ENCODE measurements at regions not wholly inside any gene's neighbourhood (a gene's known extent, or its start where the extent isn't known, plus 50 kb on each side); places are given as distances from the start of the nearest gene placed in this dataset.

- H3K9ac ChIP-seq (ENCODE audit: low read length) = no peak overlapping the region
Observed at GRCh38 chr20:19864130-19864529, 106.1 kb downstream of the RIN2 start.

GRCh38 chr20:19866070-19866469 lies 108.0 kb downstream of the RIN2 start:
- Histone ChIP-seq H4K8ac (ENCODE audit: low read depth, low read length) (no peak overlapping the region), H4K5ac (ENCODE audit: low read length) (no peak overlapping the region), H3K23ac (ENCODE audit: low read length) (no peak overlapping the region), H3K18ac (ENCODE audit: low read length) (no peak overlapping the region), H3K36me3 (ENCODE audit: control insufficient read depth, insufficient read depth, low read length) (no peaks in the 10 kb centered on the region), H3K56ac (ENCODE audit: low read length) (no peak overlapping the region), H3K4me3 (ENCODE audit: low read length) (no peak overlapping the region), H3K4me1 (ENCODE audit: control insufficient read depth, low read depth, low read length) (no peaks in the 10 kb centered on the region), H3K27ac (ENCODE audit: low read depth, low read length) (no peak overlapping the region), H3K79me2 (ENCODE audit: control insufficient read depth, insufficient read depth, low read length) (no peaks in the 10 kb centered on the region), H3K27me3 (ENCODE audit: insufficient read depth, low read length, poor library complexity) (no peaks in the 10 kb centered on the region), H3K4ac (ENCODE audit: low read depth, low read length) (no peak overlapping the region), H2AK5ac (ENCODE audit: low read length) (no peak overlapping the region), H2BK5ac (ENCODE audit: low read length) (no peak overlapping the region), H2BK15ac (replicated peaks; ENCODE audit: low read depth) (no peak overlapping the region), H3K9ac (ENCODE audit: low read length) (no peak overlapping the region), H3K79me1 (ENCODE audit: low read length) (no peaks in the 10 kb centered on the region), H3K4me2 (ENCODE audit: low read length) (no peak overlapping the region), H2BK120ac (ENCODE audit: low read depth, low read length) (no peak overlapping the region)
- DNase-seq = no peak

More at GRCh38 chr20:19864130-19864529, 106.1 kb downstream of the RIN2 start:
- Histone ChIP-seq H2BK5ac (ENCODE audit: low read length) (no peak overlapping the region), H3K36me3 (ENCODE audit: control insufficient read depth, insufficient read depth, low read length) (no peaks in the 10 kb centered on the region), H3K56ac (ENCODE audit: low read length) (no peak overlapping the region), H3K79me2 (ENCODE audit: control insufficient read depth, insufficient read depth, low read length) (no peaks in the 10 kb centered on the region), H4K5ac (ENCODE audit: low read length) (no peak overlapping the region), H3K4me1 (ENCODE audit: control insufficient read depth, low read depth, low read length) (no peaks in the 10 kb centered on the region), H3K27me3 (ENCODE audit: insufficient read depth, low read length, poor library complexity) (no peaks in the 10 kb centered on the region), H2BK15ac (replicated peaks; ENCODE audit: low read depth) (no peak overlapping the region), H3K4ac (ENCODE audit: low read depth, low read length) (no peak overlapping the region), H2BK120ac (ENCODE audit: low read depth, low read length) (no peak overlapping the region), H3K4me2 (ENCODE audit: low read length) (no peak overlapping the region), H4K8ac (ENCODE audit: low read depth, low read length) (no peak overlapping the region), H2AK5ac (ENCODE audit: low read length) (no peak overlapping the region), H3K79me1 (ENCODE audit: low read length) (no peaks in the 10 kb centered on the region), H3K23ac (ENCODE audit: low read length) (no peak overlapping the region), H3K18ac (ENCODE audit: low read length) (no peak overlapping the region), H3K27ac (ENCODE audit: low read depth, low read length) (no peak overlapping the region), H3K4me3 (ENCODE audit: low read length) (no peak overlapping the region)
- no CpG with 5 or more reads among the region's 3 CpGs for WGBS (ENCODE audit: extremely low coverage, insufficient coverage, low lambda C conversion rate)
- no peak for DNase-seq

DNA sequence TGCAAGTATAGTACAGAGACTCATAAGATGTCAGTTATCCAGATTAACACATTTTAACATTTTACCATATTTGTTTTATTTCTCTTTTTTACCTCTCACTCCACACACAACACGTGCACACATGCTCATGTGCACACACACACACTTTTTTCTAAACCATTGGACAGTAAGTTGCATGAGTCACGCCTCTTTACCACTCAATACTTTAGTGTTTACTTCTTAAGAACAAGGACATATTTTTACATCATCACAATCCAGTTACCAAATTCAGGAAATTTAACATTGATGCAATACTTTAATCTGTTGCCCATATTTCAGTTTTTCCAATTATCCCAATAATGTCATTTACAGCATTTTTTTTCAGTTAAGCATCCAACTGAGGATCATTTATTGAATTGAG lies 109.0 kb downstream of the RIN2 start:
- H3K4me2 ChIP-seq (ENCODE audit: low read length) = no peak overlapping the region
- H3K18ac ChIP-seq (ENCODE audit: low read length) = no peak overlapping the region
- no peak overlapping the region for H2AK5ac ChIP-seq (ENCODE audit: low read length)
- no peak overlapping the region for H4K5ac ChIP-seq (ENCODE audit: low read length)
- no peak overlapping the region for H2BK15ac ChIP-seq (replicated peaks; ENCODE audit: low read depth)
- WGBS (ENCODE audit: extremely low coverage, insufficient coverage, low lambda C conversion rate) = 100% methylated on average over 1 of the region's 2 CpGs
- H3K79me1 ChIP-seq (ENCODE audit: low read length) = no peaks in the 10 kb centered on the region
- no peak for DNase-seq
- no peaks in the 10 kb centered on the region for H3K36me3 ChIP-seq (ENCODE audit: control insufficient read depth, insufficient read depth, low read length)
- no peak overlapping the region for H2BK5ac ChIP-seq (ENCODE audit: low read length)
- no peak overlapping the region for H3K56ac ChIP-seq (ENCODE audit: low read length)
- H3K4me3 ChIP-seq (ENCODE audit: low read length) = no peak overlapping the region
- H4K8ac ChIP-seq (ENCODE audit: low read depth, low read length) = no peak overlapping the region
- H2BK120ac ChIP-seq (ENCODE audit: low read depth, low read length) = no peak overlapping the region
- H3K79me2 ChIP-seq (ENCODE audit: control insufficient read depth, insufficient read depth, low read length) = no peaks in the 10 kb centered on the region
- no peak overlapping the region for H3K9ac ChIP-seq (ENCODE audit: low read length)
- no peak overlapping the region for H3K27ac ChIP-seq (ENCODE audit: low read depth, low read length)
- no peaks in the 10 kb centered on the region for H3K27me3 ChIP-seq (ENCODE audit: insufficient read depth, low read length, poor library complexity)
- no peak overlapping the region for H3K23ac ChIP-seq (ENCODE audit: low read length)
- no peak overlapping the region for H3K4ac ChIP-seq (ENCODE audit: low read depth, low read length)
- no peaks in the 10 kb centered on the region for H3K4me1 ChIP-seq (ENCODE audit: control insufficient read depth, low read depth, low read length)

- Histone ChIP-seq H3K4ac (ENCODE audit: low read depth, low read length) (no peak overlapping the region), H3K18ac (ENCODE audit: low read length) (no peak overlapping the region), H3K23ac (ENCODE audit: low read length) (no peak overlapping the region), H3K36me3 (ENCODE audit: control insufficient read depth, insufficient read depth, low read length) (no peaks in the 10 kb centered on the region), H2BK5ac (ENCODE audit: low read length) (no peak overlapping the region), H3K27me3 (ENCODE audit: insufficient read depth, low read length, poor library complexity) (no peaks in the 10 kb centered on the region), H3K4me2 (ENCODE audit: low read length) (no peak overlapping the region), H3K4me1 (ENCODE audit: control insufficient read depth, low read depth, low read length) (no peaks in the 10 kb centered on the region), H4K5ac (ENCODE audit: low read length) (no peak overlapping the region), H3K9ac (ENCODE audit: low read length) (no peak overlapping the region), H3K79me1 (ENCODE audit: low read length) (no peaks in the 10 kb centered on the region), H2BK120ac (ENCODE audit: low read depth, low read length) (no peak overlapping the region), H3K27ac (ENCODE audit: low read depth, low read length) (no peak overlapping the region), H4K8ac (ENCODE audit: low read depth, low read length) (no peak overlapping the region), H2AK5ac (ENCODE audit: low read length) (no peak overlapping the region), H2BK15ac (replicated peaks; ENCODE audit: low read depth) (no peak overlapping the region), H3K56ac (ENCODE audit: low read length) (no peak overlapping the region), H3K79me2 (ENCODE audit: control insufficient read depth, insufficient read depth, low read length) (no peaks in the 10 kb centered on the region), H3K4me3 (ENCODE audit: low read length) (no peak overlapping the region)
- DNase-seq = no peak
- WGBS (ENCODE audit: extremely low coverage, insufficient coverage, low lambda C conversion rate) = no CpG with 5 or more reads among the region's 13 CpGs
Observed at GRCh38 chr20:19867940-19868371, 109.9 kb downstream of the RIN2 start.

DNA sequence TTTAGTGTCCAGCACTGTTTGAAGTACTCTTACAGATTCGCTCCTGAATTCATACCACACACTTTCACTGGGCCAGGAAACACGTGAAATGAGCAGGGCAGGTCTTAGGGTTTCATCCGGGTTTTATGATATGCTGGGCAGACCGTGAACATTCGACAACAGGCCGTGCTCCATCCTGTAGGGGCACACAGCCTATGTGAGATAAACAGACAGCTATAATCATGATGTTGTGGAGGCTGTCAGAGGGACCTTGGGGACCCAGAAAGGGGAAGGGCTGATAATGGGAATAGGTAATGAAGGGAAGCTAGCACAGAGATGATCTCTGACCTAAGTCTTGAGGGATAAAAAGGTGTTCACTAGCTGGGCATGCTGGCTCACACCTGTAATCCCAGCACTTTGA lies 110.4 kb downstream of the RIN2 start:
- Histone ChIP-seq H3K18ac (ENCODE audit: low read length) (no peak overlapping the region), H3K27ac (ENCODE audit: low read depth, low read length) (no peak overlapping the region), H3K4ac (ENCODE audit: low read depth, low read length) (no peak overlapping the region), H3K27me3 (ENCODE audit: insufficient read depth, low read length, poor library complexity) (no peaks in the 10 kb centered on the region), H3K36me3 (ENCODE audit: control insufficient read depth, insufficient read depth, low read length) (no peaks in the 10 kb centered on the region), H3K23ac (ENCODE audit: low read length) (no peak overlapping the region), H4K8ac (ENCODE audit: low read depth, low read length) (no peak overlapping the region), H3K4me3 (ENCODE audit: low read length) (no peak overlapping the region), H4K5ac (ENCODE audit: low read length) (no peak overlapping the region), H3K4me2 (ENCODE audit: low read length) (no peak overlapping the region), H2BK5ac (ENCODE audit: low read length) (no peak overlapping the region), H3K56ac (ENCODE audit: low read length) (no peak overlapping the region), H3K79me1 (ENCODE audit: low read length) (no peaks in the 10 kb centered on the region), H3K9ac (ENCODE audit: low read length) (no peak overlapping the region), H2BK15ac (replicated peaks; ENCODE audit: low read depth) (no peak overlapping the region), H3K79me2 (ENCODE audit: control insufficient read depth, insufficient read depth, low read length) (no peaks in the 10 kb centered on the region), H3K4me1 (ENCODE audit: control insufficient read depth, low read depth, low read length) (no peaks in the 10 kb centered on the region), H2BK120ac (ENCODE audit: low read depth, low read length) (no peak overlapping the region), H2AK5ac (ENCODE audit: low read length) (no peak overlapping the region)
- WGBS (ENCODE audit: extremely low coverage, insufficient coverage, low lambda C conversion rate) = no CpG with 5 or more reads among the region's 6 CpGs
- no peak for DNase-seq

GRCh38 chr20:19872001-19872400 lies 113.9 kb downstream of the RIN2 start:
- H2BK5ac ChIP-seq (ENCODE audit: low read length) = no peak overlapping the region
- H4K5ac ChIP-seq (ENCODE audit: low read length) = no peak overlapping the region
- H4K8ac ChIP-seq (ENCODE audit: low read depth, low read length) = no peak overlapping the region
- no peak overlapping the region for H3K18ac ChIP-seq (ENCODE audit: low read length)
- no peak overlapping the region for H3K4ac ChIP-seq (ENCODE audit: low read depth, low read length)
- no peaks in the 10 kb centered on the region for H3K79me2 ChIP-seq (ENCODE audit: control insufficient read depth, insufficient read depth, low read length)
- H2BK15ac ChIP-seq (replicated peaks; ENCODE audit: low read depth) = no peak overlapping the region
- DNase-seq = no peak
- no peak overlapping the region for H3K4me2 ChIP-seq (ENCODE audit: low read length)
- no peak overlapping the region for H3K27ac ChIP-seq (ENCODE audit: low read depth, low read length)
- no peak overlapping the region for H2AK5ac ChIP-seq (ENCODE audit: low read length)
- no peak overlapping the region for H2BK120ac ChIP-seq (ENCODE audit: low read depth, low read length)
- H3K4me1 ChIP-seq (ENCODE audit: control insufficient read depth, low read depth, low read length) = no peaks in the 10 kb centered on the region
- no peak overlapping the region for H3K23ac ChIP-seq (ENCODE audit: low read length)
- no peak overlapping the region for H3K9ac ChIP-seq (ENCODE audit: low read length)
- no peaks in the 10 kb centered on the region for H3K27me3 ChIP-seq (ENCODE audit: insufficient read depth, low read length, poor library complexity)
- no CpG with 5 or more reads among the region's 3 CpGs for WGBS (ENCODE audit: extremely low coverage, insufficient coverage, low lambda C conversion rate)
- H3K56ac ChIP-seq (ENCODE audit: low read length) = no peak overlapping the region
- no peaks in the 10 kb centered on the region for H3K36me3 ChIP-seq (ENCODE audit: control insufficient read depth, insufficient read depth, low read length)
- no peak overlapping the region for H3K4me3 ChIP-seq (ENCODE audit: low read length)
- no peaks in the 10 kb centered on the region for H3K79me1 ChIP-seq (ENCODE audit: low read length)
